OCI-LY1 (cell line): ENCODE measurements at regions not wholly inside any gene's neighbourhood (a gene's known extent, or its start where the extent isn't known, plus 50 kb on each side); places are given as distances from the start of the nearest gene placed in this dataset.

ENCODE experiments used
- H2AFZ ChIP-seq: fragments of 200-600 bp; sonication (generic), shearing (Covaris generic); 2 replicates; pipeline ENCODE4 v1.6.0; 2014; ENCODE audit warnings: antibody characterized with exemption, mild to moderate bottlenecking, low read length
- H3F3A ChIP-seq: fragments of 200-600 bp; sonication (generic), shearing (Covaris generic); 2 replicates; pipeline ENCODE4 v1.6.0; 2014; ENCODE audit warnings: mild to moderate bottlenecking, antibody characterized with exemption, low read length, moderate library complexity; ENCODE audit not compliant: insufficient read depth
- H3K27ac ChIP-seq: fragments of 200-600 bp; sonication (generic); 2 replicates; pipeline ENCODE4 v1.5.1; 2014; ENCODE audit warnings: low read length, mixed run types, mild to moderate bottlenecking, low read depth; ENCODE audit not compliant: poor library complexity, severe bottlenecking
- H3K27me3 ChIP-seq: fragments of 200-600 bp; sonication (generic); 2 replicates; pipeline ENCODE4 v1.6.0; 2014; ENCODE audit warnings: antibody characterized with exemption, mild to moderate bottlenecking, low read length, moderate library complexity; ENCODE audit not compliant: insufficient read depth
- H3K36me3 ChIP-seq: fragments of 200-600 bp; sonication (generic); 2 replicates; pipeline ENCODE4 v1.6.1; 2014; ENCODE audit warnings: mild to moderate bottlenecking, antibody characterized with exemption, low read length, moderate library complexity, mixed read lengths; ENCODE audit not compliant: insufficient read depth
- H3K4me1 ChIP-seq: fragments of 200-600 bp; sonication (generic); 2 replicates; pipeline ENCODE4 v1.5.1; 2014; ENCODE audit warnings: mild to moderate bottlenecking, low read length, moderate library complexity; ENCODE audit not compliant: insufficient read depth, severe bottlenecking
- H3K4me2 ChIP-seq: fragments of 200-600 bp; sonication (generic), shearing (Covaris generic); 2 replicates; pipeline ENCODE4 v1.6.1; 2014; ENCODE audit warnings: low read length
- H3K4me3 ChIP-seq: fragments of 200-600 bp; sonication (generic); 2 replicates; pipeline ENCODE4 v1.5.1; 2014; ENCODE audit warnings: low read length, low read depth, mild to moderate bottlenecking, mixed read lengths; ENCODE audit not compliant: poor library complexity, severe bottlenecking
- H3K79me2 ChIP-seq: fragments of 200-600 bp; shearing (Covaris generic); 2 replicates; pipeline ENCODE4 v1.6.1; 2016; ENCODE audit warnings: mixed run types, low read length, mixed read lengths; ENCODE audit not compliant: insufficient read depth
- H3K9ac ChIP-seq: fragments of 200-600 bp; sonication (generic), shearing (Covaris generic); 2 replicates; pipeline ENCODE4 v1.6.1; 2014; ENCODE audit warnings: mild to moderate bottlenecking, low read length, mixed read lengths
- H3K9me2 ChIP-seq: fragments of 200-600 bp; sonication (generic), shearing (Covaris generic); 2 replicates; pipeline ENCODE4 v1.6.1; 2014; ENCODE audit warnings: low read depth, mild to moderate bottlenecking, low read length, mixed read lengths
- H3K9me3 ChIP-seq: fragments of 200-600 bp; shearing (Covaris generic); 2 replicates; pipeline ENCODE4 v1.6.1; 2014; ENCODE audit warnings: low read length, mixed read lengths
- H4K20me1 ChIP-seq: fragments of 200-600 bp; sonication (generic), shearing (Covaris generic); 2 replicates; pipeline ENCODE4 v1.6.0; 2016; ENCODE audit warnings: mild to moderate bottlenecking, low read length; ENCODE audit not compliant: insufficient read depth
- EZH2 ChIP-seq: fragments of 200-600 bp; sonication (generic), shearing (Covaris generic); IDR thresholded peaks from 2 replicates; pipeline ENCODE4 v1.8.0; 2017; ENCODE audit warnings: borderline replicate concordance, mixed run types, mild to moderate bottlenecking, antibody characterized with exemption, low read length, moderate library complexity, mixed read lengths
- TF ChIP-seq, protein P1 (sequence below): fragments of 200-600 bp; sonication (generic), shearing (Covaris generic); IDR thresholded peaks from 2 replicates; pipeline ENCODE4 v1.5.1; 2017; ENCODE audit warnings: mild to moderate bottlenecking, antibody characterized with exemption, low read length, moderate library complexity, mixed read lengths

DNA sequence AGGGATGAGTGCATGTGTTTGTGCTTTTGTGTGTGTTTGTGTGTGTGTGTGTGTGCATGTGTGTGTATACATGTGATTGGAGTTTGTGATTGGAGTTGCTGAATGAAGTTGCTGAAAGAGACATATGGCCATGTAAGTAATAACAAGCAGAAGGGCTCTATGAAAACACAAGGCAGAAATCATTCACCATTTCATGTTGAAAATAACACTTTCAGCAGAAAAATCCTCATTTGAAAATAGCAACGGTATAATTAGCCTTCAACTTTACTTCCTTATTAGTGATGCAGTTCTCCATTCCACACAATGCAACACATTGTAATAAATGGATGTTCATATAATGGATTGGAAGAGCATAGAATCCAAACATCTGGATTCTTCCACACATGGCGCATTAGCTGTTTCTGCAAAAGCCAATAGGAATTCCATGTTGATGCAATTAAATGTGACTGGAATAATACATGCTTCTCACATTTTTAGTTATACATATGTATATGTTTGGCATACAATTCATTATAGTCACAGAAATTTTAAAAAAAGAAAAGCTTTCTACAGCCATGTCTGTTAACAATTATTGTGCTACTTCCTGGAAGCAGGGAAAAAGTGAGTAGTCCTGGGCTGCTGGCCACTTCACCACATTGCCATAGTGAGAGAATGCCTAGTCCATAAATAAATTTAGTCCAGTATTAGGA is 538.0 kb downstream of the LTN1 start:
- Histone ChIP-seq H3F3A (no peaks in the 10 kb centered on the region), H4K20me1 (no peaks in the 10 kb centered on the region), H3K9me3 (no peaks in the 10 kb centered on the region), H3K27me3 (no peaks in the 10 kb centered on the region), H3K4me1 (no peaks in the 10 kb centered on the region), H3K79me2 (no peaks in the 10 kb centered on the region), H3K4me3 (no peak overlapping the region), H3K4me2 (no peak overlapping the region), H2AFZ (no peak overlapping the region), H3K9ac (no peak overlapping the region), H3K36me3 (no peaks in the 10 kb centered on the region), H3K27ac (no peak overlapping the region), H3K9me2 (no peaks in the 10 kb centered on the region)
- TF ChIP-seq, protein P1, sequence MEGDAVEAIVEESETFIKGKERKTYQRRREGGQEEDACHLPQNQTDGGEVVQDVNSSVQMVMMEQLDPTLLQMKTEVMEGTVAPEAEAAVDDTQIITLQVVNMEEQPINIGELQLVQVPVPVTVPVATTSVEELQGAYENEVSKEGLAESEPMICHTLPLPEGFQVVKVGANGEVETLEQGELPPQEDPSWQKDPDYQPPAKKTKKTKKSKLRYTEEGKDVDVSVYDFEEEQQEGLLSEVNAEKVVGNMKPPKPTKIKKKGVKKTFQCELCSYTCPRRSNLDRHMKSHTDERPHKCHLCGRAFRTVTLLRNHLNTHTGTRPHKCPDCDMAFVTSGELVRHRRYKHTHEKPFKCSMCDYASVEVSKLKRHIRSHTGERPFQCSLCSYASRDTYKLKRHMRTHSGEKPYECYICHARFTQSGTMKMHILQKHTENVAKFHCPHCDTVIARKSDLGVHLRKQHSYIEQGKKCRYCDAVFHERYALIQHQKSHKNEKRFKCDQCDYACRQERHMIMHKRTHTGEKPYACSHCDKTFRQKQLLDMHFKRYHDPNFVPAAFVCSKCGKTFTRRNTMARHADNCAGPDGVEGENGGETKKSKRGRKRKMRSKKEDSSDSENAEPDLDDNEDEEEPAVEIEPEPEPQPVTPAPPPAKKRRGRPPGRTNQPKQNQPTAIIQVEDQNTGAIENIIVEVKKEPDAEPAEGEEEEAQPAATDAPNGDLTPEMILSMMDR, result no peak
- no peak for TF ChIP-seq EZH2

DNA sequence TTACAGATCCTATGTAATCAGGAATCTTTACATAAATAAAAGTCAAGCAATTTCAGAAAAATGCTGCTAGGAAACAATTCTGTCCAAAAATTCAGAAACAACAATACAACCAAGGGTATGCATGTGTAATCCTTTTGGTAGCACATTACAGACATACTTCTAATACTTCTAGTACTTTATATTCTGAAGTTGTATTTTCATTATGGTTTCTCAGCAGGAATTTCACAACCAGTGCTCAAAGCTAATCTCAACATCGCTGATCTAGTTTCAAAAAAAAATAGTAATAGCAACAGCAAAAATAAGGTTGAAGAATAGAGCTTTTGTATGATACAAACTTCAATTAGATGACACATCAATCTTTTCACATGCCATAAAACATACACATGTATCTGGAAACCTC is 545.2 kb downstream of the LTN1 start:
- Histone ChIP-seq H3K79me2 (no peaks in the 10 kb centered on the region), H3K36me3 (no peaks in the 10 kb centered on the region), H3K9me2 (no peaks in the 10 kb centered on the region), H3K4me3 (no peak overlapping the region), H3K4me1 (no peaks in the 10 kb centered on the region), H3K9me3 (no peaks in the 10 kb centered on the region), H3K27ac (no peak overlapping the region), H3K27me3 (no peaks in the 10 kb centered on the region), H4K20me1 (no peaks in the 10 kb centered on the region), H3K9ac (no peak overlapping the region), H3F3A (no peaks in the 10 kb centered on the region), H3K4me2 (no peak overlapping the region), H2AFZ (no peak overlapping the region)
- TF ChIP-seq, protein P1, result no peak
- no peak for TF ChIP-seq EZH2

DNA sequence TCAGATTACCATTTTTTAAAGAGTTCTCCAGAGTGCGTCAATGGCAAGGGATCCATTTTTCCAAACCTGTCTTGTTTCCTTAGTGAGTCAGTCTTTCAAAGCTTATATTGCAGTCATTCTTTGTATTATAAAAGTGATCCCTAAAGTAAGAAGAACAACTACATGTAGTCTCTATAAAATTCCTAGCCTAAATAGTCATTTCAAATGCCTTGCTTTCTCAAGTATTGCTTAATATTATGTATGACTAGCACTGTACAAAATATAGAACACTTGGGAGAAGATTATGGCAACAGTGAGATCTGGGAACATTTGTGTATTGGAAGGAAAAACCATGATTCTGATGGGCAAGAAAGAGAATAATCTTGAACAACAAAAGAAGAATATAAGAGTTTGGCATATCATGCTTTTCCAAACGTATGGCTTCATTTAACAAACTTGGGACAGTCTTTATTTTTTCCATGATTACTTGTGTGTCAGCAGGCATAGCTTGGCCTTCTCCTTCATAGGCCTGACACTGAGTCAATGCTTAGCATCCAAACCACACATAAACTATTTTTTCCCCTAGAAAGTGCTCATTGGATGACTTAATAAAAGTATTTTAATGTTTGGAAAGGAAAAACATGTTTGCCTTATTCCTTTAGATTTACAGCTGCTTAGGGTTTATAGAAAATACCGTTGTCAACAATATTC is 547.4 kb downstream of the LTN1 start:
- no peak overlapping the region for H3K4me2 ChIP-seq
- no peak overlapping the region for H3K4me3 ChIP-seq
- no peaks in the 10 kb centered on the region for H3K79me2 ChIP-seq
- H3K36me3 ChIP-seq, result no peaks in the 10 kb centered on the region
- no peaks in the 10 kb centered on the region for H3K27me3 ChIP-seq
- TF ChIP-seq, protein P1, result no peak
- no peaks in the 10 kb centered on the region for H3K9me3 ChIP-seq
- no peaks in the 10 kb centered on the region for H3K9me2 ChIP-seq
- no peak overlapping the region for H2AFZ ChIP-seq
- H3K4me1 ChIP-seq, result no peaks in the 10 kb centered on the region
- H3K27ac ChIP-seq, result no peak overlapping the region
- no peaks in the 10 kb centered on the region for H3F3A ChIP-seq
- H3K9ac ChIP-seq, result no peak overlapping the region
- no peaks in the 10 kb centered on the region for H4K20me1 ChIP-seq
